Lower lobe of right lung (tissue), 2 donors: ENCODE measurements at regions not wholly inside any gene's neighbourhood (a gene's known extent, or its start where the extent isn't known, plus 50 kb on each side); places are given as distances from the start of the nearest gene placed in this dataset.

Experiments
- ATAC-seq, 2 donors: fragments of 200-7000 bp; cut with Tn5 transposase; one replicate each; pipeline ENCODE4 v1.9.1; 2020 to 2022; ENCODE audit warnings: mild to moderate bottlenecking in 2 of 2, moderate library complexity in 2 of 2
- DNase-seq: peaks from one replicate; pipeline ENCODE4 v3.0.0-alpha.2; 2020
- H3K27ac ChIP-seq: fragments of 200-600 bp; one replicate; pipeline ENCODE4 v1.8.0; 2022
- H3K27me3 ChIP-seq: fragments of 200-600 bp; one replicate; pipeline ENCODE4 v1.8.0; 2022; ENCODE audit warnings: low read depth
- H3K36me3 ChIP-seq: fragments of 200-600 bp; one replicate; pipeline ENCODE4 v1.8.0; 2022; ENCODE audit warnings: mild to moderate bottlenecking
- H3K4me1 ChIP-seq: fragments of 200-600 bp; one replicate; pipeline ENCODE4 v1.8.0; 2022
- H3K4me3 ChIP-seq: fragments of 200-600 bp; one replicate; pipeline ENCODE4 v1.8.0; 2022; ENCODE audit warnings: mild to moderate bottlenecking
- H3K9me3 ChIP-seq: fragments of 200-600 bp; one replicate; pipeline ENCODE4 v1.8.0; 2022
- intact Hi-C: fragments of 100-400 bp; cut with DNase I; formaldehyde crosslinking; loops from one replicate; pipeline ENCODE4 v1.11.0; 2022
- TF ChIP-seq, protein P1 (sequence below): fragments of 200-600 bp; IDR thresholded peaks from one replicate; pipeline ENCODE4 v1.8.0; 2022; ENCODE audit warnings: antibody characterized with exemption, mild to moderate bottlenecking
- donor health status: DM: no; HTN: yes; CAD: no; lungs with severe emphysema.

DNA sequence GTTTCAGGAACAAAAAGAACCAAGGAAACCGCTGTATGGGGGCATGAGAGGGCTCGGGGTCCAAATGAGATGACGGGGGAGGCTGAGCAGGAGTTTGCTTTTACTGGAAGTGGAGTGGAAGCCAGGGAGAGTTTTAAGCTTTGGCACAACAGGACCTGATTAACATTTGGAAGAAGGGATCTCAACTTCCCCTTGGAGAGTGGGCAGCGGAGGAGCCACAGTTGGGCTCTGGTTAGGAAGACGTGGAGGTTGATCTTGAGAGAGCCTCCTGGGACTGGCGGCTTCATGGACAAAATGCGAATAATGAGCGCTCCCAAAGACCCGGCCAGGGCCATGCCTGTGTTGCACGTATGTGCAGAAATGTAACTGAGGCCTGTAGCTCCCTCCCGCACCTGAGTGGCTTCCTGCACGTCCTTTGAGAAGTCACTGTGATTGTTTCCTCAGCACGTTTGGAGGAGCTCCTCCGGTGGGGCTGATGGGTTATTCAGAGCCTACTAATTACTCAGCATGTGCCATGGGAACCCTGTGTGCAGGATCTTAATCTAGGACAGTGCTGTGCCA lies 595.3 kb upstream of the MGMT start:
- DNase-seq (no peak), ATAC-seq (no peak)
- intact Hi-C loops = no loop called here
- Histone ChIP-seq H3K4me1 (no peaks in the 10 kb centered on the region), H3K27ac (no peak overlapping the region), H3K4me3 (no peak overlapping the region), H3K36me3 (no peaks in the 10 kb centered on the region), H3K9me3 (no peaks in the 10 kb centered on the region), H3K27me3 (no peaks in the 10 kb centered on the region)
- TF ChIP-seq, protein P1, sequence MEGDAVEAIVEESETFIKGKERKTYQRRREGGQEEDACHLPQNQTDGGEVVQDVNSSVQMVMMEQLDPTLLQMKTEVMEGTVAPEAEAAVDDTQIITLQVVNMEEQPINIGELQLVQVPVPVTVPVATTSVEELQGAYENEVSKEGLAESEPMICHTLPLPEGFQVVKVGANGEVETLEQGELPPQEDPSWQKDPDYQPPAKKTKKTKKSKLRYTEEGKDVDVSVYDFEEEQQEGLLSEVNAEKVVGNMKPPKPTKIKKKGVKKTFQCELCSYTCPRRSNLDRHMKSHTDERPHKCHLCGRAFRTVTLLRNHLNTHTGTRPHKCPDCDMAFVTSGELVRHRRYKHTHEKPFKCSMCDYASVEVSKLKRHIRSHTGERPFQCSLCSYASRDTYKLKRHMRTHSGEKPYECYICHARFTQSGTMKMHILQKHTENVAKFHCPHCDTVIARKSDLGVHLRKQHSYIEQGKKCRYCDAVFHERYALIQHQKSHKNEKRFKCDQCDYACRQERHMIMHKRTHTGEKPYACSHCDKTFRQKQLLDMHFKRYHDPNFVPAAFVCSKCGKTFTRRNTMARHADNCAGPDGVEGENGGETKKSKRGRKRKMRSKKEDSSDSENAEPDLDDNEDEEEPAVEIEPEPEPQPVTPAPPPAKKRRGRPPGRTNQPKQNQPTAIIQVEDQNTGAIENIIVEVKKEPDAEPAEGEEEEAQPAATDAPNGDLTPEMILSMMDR = no peak

DNA sequence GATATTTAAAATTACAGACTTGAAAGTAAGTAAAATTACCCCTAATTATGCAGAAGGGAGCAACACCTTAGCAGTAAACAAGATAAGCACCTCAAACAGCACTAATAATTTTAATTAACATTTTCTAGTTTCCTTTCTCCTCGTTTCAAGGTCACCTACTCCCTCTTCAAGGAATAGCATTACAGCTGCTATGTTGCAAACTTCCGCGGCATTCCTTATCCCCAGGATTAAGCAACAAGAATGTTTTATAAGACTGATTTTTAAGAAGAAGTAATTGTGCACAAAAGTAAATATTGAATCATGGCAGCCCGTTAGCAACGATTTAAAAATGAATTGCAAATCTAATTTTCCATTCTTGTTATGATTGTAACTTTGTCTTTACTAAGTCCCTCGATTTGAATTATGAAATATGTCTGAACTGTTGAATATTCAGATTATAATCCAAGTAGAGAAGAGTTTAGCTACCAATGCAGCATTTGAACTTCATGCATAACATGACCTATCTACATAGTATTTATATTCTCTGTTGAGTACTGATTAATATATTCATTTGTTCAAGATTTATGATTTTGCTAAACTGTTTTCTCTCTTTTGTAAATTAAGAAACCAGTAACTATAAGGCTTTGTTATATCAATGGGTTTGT lies 593.5 kb upstream of the MGMT start:
- H3K9me3 ChIP-seq = no peaks in the 10 kb centered on the region
- no peak overlapping the region for H3K27ac ChIP-seq
- H3K27me3 ChIP-seq = no peaks in the 10 kb centered on the region
- H3K36me3 ChIP-seq = no peaks in the 10 kb centered on the region
- ATAC-seq = no peak
- no peak overlapping the region for H3K4me3 ChIP-seq
- intact Hi-C loops = no loop called here
- no peak for DNase-seq
- no peaks in the 10 kb centered on the region for H3K4me1 ChIP-seq
- TF ChIP-seq, protein P1 = no peak

DNA sequence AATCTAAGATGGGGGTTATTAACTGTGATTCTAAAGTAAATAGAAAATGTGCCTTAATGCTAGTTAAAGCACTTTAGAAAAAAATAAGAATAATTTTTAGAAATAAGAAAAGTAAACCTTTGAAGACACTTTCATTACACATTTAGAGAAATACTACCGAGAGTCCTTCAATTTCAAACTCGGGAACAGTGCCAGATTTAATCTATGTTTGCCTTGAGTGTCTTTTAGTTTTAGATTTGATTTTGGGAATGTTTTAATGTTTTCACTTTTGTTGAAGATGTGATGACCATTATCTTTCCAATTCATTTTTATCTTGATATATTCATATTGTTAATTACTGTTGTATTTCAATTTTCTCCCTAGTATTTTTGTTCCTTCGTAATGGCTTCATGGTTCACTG lies 592.7 kb upstream of the MGMT start:
- Histone ChIP-seq H3K4me1 (no peaks in the 10 kb centered on the region), H3K27me3 (no peaks in the 10 kb centered on the region), H3K27ac (no peak overlapping the region), H3K36me3 (no peaks in the 10 kb centered on the region), H3K4me3 (no peak overlapping the region), H3K9me3 (no peaks in the 10 kb centered on the region)
- ATAC-seq (no peak), DNase-seq (no peak)
- TF ChIP-seq, protein P1 = no peak
- intact Hi-C loops = no loop called here

- Histone ChIP-seq H3K4me1 (no peaks in the 10 kb centered on the region), H3K27me3 (no peaks in the 10 kb centered on the region), H3K27ac (no peak overlapping the region), H3K9me3 (no peaks in the 10 kb centered on the region), H3K4me3 (no peak overlapping the region), H3K36me3 (no peaks in the 10 kb centered on the region)
- ATAC-seq = no peak
- no peak for DNase-seq
- intact Hi-C loops = no loop called here
- TF ChIP-seq, protein P1 = no peak
Measured at GRCh38 chr10:128875030-128875744, 591.9 kb upstream of the MGMT start.

DNA sequence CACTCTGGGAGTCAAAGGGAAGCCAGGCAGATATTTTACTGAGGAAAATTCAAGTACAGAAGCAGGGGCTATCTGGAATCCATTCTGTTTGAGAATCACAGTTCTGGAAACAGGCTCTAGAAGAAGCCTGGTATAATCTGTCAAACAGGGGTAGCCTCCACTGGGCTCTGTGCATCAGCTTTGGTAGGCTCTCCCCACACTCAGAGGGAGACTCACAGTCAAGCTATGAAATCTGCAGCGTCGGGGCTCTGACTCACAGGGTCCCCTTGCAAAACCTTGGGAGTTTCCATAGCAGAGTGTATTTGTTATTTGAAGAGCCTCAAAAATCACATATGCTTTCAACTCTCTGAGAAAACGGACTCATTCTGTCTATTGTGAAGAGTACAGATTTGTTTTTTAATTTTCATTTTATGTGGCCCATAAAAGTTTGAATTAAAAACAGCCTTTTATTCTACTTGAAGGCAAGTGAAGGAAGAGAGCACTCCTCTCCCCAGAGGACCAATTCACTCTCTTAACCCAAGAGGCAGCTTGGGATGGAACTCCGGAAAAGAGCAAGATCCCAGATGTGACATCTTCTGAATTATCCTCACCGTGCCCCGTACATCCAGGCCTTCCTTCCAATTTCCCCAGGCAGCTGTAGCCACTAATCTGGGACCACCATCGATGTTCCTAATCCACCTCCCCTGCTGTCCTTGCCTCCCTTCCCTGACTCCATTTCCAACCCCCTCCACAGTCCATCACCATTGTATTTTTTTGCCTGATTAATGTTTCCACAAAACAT lies 590.9 kb upstream of the MGMT start:
- peak; percentile 35 to 45 for ATAC-seq
- Histone ChIP-seq H3K27me3 (no peaks in the 10 kb centered on the region), H3K4me1 (no peaks in the 10 kb centered on the region), H3K9me3 (no peaks in the 10 kb centered on the region), H3K4me3 (no peak overlapping the region), H3K36me3 (no peaks in the 10 kb centered on the region), H3K27ac (no peak overlapping the region)
- intact Hi-C loops = no loop called here
- TF ChIP-seq, protein P1 = no peak
- no peak for DNase-seq
